Parathyroid adenoma (tissue), 2 donors: ENCODE measurements at regions not wholly inside any gene's neighbourhood (a gene's known extent, or its start where the extent isn't known, plus 50 kb on each side); places are given as distances from the start of the nearest gene placed in this dataset.
"Not testable (repeated sequence)": the region's sequence is repeated elsewhere in the genome, so short reads cannot be mapped to it uniquely, and the experiment has no call there.

Experiments used
- H2AFZ ChIP-seq: fragments of 300-600 bp; sonication (generic); one replicate; pipeline ENCODE4 v1.7.0; 2017; ENCODE audit warnings: antibody characterized with exemption, mild to moderate bottlenecking
- H3K27ac ChIP-seq: fragments of 300-600 bp; sonication (generic); one replicate; pipeline ENCODE4 v1.7.0; 2017
- H3K27me3 ChIP-seq: fragments of 300-600 bp; sonication (generic); one replicate; pipeline ENCODE4 v1.7.0; 2017; ENCODE audit warnings: low read length; ENCODE audit not compliant: control insufficient read depth, insufficient read depth
- H3K36me3 ChIP-seq: fragments of 300-600 bp; sonication (generic); one replicate; pipeline ENCODE4 v1.7.0; 2017; ENCODE audit warnings: low read length; ENCODE audit not compliant: control insufficient read depth, insufficient read depth
- H3K4me1 ChIP-seq: fragments of 300-600 bp; sonication (generic); one replicate; pipeline ENCODE4 v1.7.0; 2017; ENCODE audit warnings: control low read depth
- H3K4me2 ChIP-seq: fragments of 300-600 bp; sonication (generic); one replicate; pipeline ENCODE4 v1.7.0; 2017; ENCODE audit warnings: low read length
- H3K4me3 ChIP-seq: fragments of 300-600 bp; sonication (generic); one replicate; pipeline ENCODE4 v1.7.0; 2017; ENCODE audit warnings: low read depth, low read length
- H3K79me2 ChIP-seq: fragments of 300-600 bp; sonication (generic); one replicate; pipeline ENCODE4 v1.7.0; 2017; ENCODE audit warnings: control low read depth
- H3K9ac ChIP-seq: fragments of 300-600 bp; sonication (generic); one replicate; pipeline ENCODE4 v1.7.0; 2017; ENCODE audit warnings: mild to moderate bottlenecking
- H3K9me3 ChIP-seq: fragments of 300-600 bp; sonication (generic); one replicate; pipeline ENCODE4 v1.7.0; 2017; ENCODE audit warnings: low read length; ENCODE audit not compliant: control insufficient read depth
- CTCF ChIP-seq: fragments of 300-600 bp; sonication (generic); IDR thresholded peaks from one replicate; pipeline ENCODE4 v1.7.0; 2017; ENCODE audit warnings: antibody characterized with exemption, mild to moderate bottlenecking
- donor health status: primary hyperparathyroidism.

- H3K4me1 ChIP-seq = no peaks in the 10 kb centered on the region
- H3K9me3 ChIP-seq = no peaks in the 10 kb centered on the region
- H2AFZ ChIP-seq = no peak overlapping the region
- H3K4me3 ChIP-seq = no peak overlapping the region
- H3K36me3 ChIP-seq = no peaks in the 10 kb centered on the region
- no peaks in the 10 kb centered on the region for H3K79me2 ChIP-seq
- no peak overlapping the region for H3K27ac ChIP-seq
- TF ChIP-seq CTCF = no peak
- H3K4me2 ChIP-seq = no peak overlapping the region
- no peak overlapping the region for H3K9ac ChIP-seq
- no peaks in the 10 kb centered on the region for H3K27me3 ChIP-seq
These were observed 736.8 kb upstream of the CA10 start for GRCh38 chr17:52895272-52895671.

- no peaks in the 10 kb centered on the region for H3K4me1 ChIP-seq
- H3K9me3 ChIP-seq = no peaks in the 10 kb centered on the region
- no peaks in the 10 kb centered on the region for H3K79me2 ChIP-seq
- H3K27me3 ChIP-seq = no peaks in the 10 kb centered on the region
- TF ChIP-seq CTCF = no peak
- H3K4me3 ChIP-seq = no peak overlapping the region
- H2AFZ ChIP-seq = no peak overlapping the region
- H3K4me2 ChIP-seq = no peak overlapping the region
- H3K27ac ChIP-seq = no peak overlapping the region
- H3K9ac ChIP-seq = no peak overlapping the region
- H3K36me3 ChIP-seq = no peaks in the 10 kb centered on the region
These were observed 733.8 kb upstream of the CA10 start for GRCh38 chr17:52892334-52892733.

GRCh38 chr17:52885882-52886281 is 727.4 kb upstream of the CA10 start:
- Histone ChIP-seq H2AFZ (no peak overlapping the region), H3K9ac (no peak overlapping the region), H3K4me1 (no peaks in the 10 kb centered on the region), H3K4me3 (no peak overlapping the region), H3K27me3 (no peaks in the 10 kb centered on the region), H3K79me2 (no peaks in the 10 kb centered on the region), H3K4me2 (no peak overlapping the region), H3K9me3 (no peaks in the 10 kb centered on the region), H3K36me3 (no peaks in the 10 kb centered on the region), H3K27ac (no peak overlapping the region)
- TF ChIP-seq CTCF = no peak

- not testable (repeated sequence) for H3K4me1 ChIP-seq, H3K9ac ChIP-seq, H3K27ac ChIP-seq, H3K4me2 ChIP-seq, H2AFZ ChIP-seq, H3K9me3 ChIP-seq, H3K27me3 ChIP-seq, H3K4me3 ChIP-seq, H3K36me3 ChIP-seq, H3K79me2 ChIP-seq
These were observed 725.5 kb upstream of the CA10 start for GRCh38 chr17:52883907-52884491.

- not testable (repeated sequence) for H3K27ac ChIP-seq, H3K4me2 ChIP-seq, H2AFZ ChIP-seq, H3K4me3 ChIP-seq, H3K9ac ChIP-seq, H3K79me2 ChIP-seq, H3K36me3 ChIP-seq, H3K27me3 ChIP-seq, H3K9me3 ChIP-seq, H3K4me1 ChIP-seq
These were observed 688.3 kb upstream of the CA10 start for GRCh38 chr17:52846767-52847166.

- no peaks in the 10 kb centered on the region for H3K79me2 ChIP-seq
- no peak overlapping the region for H3K27ac ChIP-seq
- no peak overlapping the region for H3K4me3 ChIP-seq
- H3K36me3 ChIP-seq = no peaks in the 10 kb centered on the region
- no peaks in the 10 kb centered on the region for H3K27me3 ChIP-seq
- H2AFZ ChIP-seq = no peak overlapping the region
- H3K9ac ChIP-seq = no peak overlapping the region
- H3K9me3 ChIP-seq = no peaks in the 10 kb centered on the region
- H3K4me2 ChIP-seq = no peak overlapping the region
- no peaks in the 10 kb centered on the region for H3K4me1 ChIP-seq
- no peak for TF ChIP-seq CTCF
These were observed 683.5 kb upstream of the CA10 start for GRCh38 chr17:52841971-52842370.
